Smooth muscle cell (in vitro differentiated cells): ENCODE measurements at regions not wholly inside any gene's neighbourhood (a gene's known extent, or its start where the extent isn't known, plus 50 kb on each side); places are given as distances from the start of the nearest gene placed in this dataset.

Source experiments
- DNase-seq: peaks from one replicate; lab custom pipeline; 2025; ENCODE audit not compliant: unreplicated experiment; lab: John Stamatoyannopoulos, UW
- H2AFZ ChIP-seq: fragments of 200-600 bp; sonication (generic); 2 replicates; pipeline ENCODE4 v1.6.0; 2016; ENCODE audit warnings: antibody characterized with exemption, low read depth, mild to moderate bottlenecking
- H3F3A ChIP-seq: fragments of 200-600 bp; sonication (generic); 2 replicates; pipeline ENCODE4 v1.6.0; 2017; ENCODE audit warnings: antibody characterized with exemption, low read depth
- H3K27ac ChIP-seq: fragments of 200-600 bp; sonication (generic); 2 replicates; pipeline ENCODE4 v1.5.1; 2016; ENCODE audit warnings: low read depth, mild to moderate bottlenecking
- H3K27me3 ChIP-seq: fragments of 200-600 bp; sonication (generic); 2 replicates; pipeline ENCODE4 v1.6.1; 2016; ENCODE audit warnings: low read depth, mild to moderate bottlenecking
- H3K36me3 ChIP-seq: fragments of 200-600 bp; sonication (generic); 2 replicates; pipeline ENCODE4 v1.5.1; 2016; ENCODE audit warnings: low read depth
- H3K4me1 ChIP-seq: fragments of 200-600 bp; sonication (generic); 2 replicates; pipeline ENCODE4 v1.5.1; 2016; ENCODE audit warnings: low read depth
- H3K4me2 ChIP-seq: fragments of 200-600 bp; sonication (generic); 2 replicates; pipeline ENCODE4 v1.6.0; 2016; ENCODE audit warnings: mild to moderate bottlenecking
- H3K4me3 ChIP-seq: fragments of 200-600 bp; sonication (generic); 2 replicates; pipeline ENCODE4 v1.5.1; 2016; ENCODE audit warnings: mild to moderate bottlenecking
- H3K79me2 ChIP-seq: fragments of 200-600 bp; sonication (generic); 2 replicates; pipeline ENCODE4 v1.6.0; 2016; ENCODE audit warnings: low read depth, mild to moderate bottlenecking
- H3K9ac ChIP-seq: fragments of 200-600 bp; sonication (generic); 2 replicates; pipeline ENCODE4 v1.6.0; 2016; ENCODE audit warnings: low read depth
- H3K9me3 ChIP-seq: fragments of 200-600 bp; sonication (generic); replicated peaks from 2 replicates; pipeline ENCODE4 v1.5.1; 2016; ENCODE audit warnings: low read depth
- H4K20me1 ChIP-seq: fragments of 200-600 bp; sonication (generic); 2 replicates; pipeline ENCODE4 v1.6.0; 2016; ENCODE audit warnings: low read depth
- WGBS: methylation state at CpG from one replicate; pipeline ENCODE4 v1.1.7; 2016; ENCODE audit warnings: low lambda C conversion rate; 5-methylcytosine and 5-hydroxymethylcytosine counted together
- TF ChIP-seq, protein P1 (sequence below): fragments of 200-600 bp; sonication (generic); IDR thresholded peaks from 2 replicates; pipeline ENCODE4 v1.5.1; 2017; ENCODE audit warnings: borderline replicate concordance, mild to moderate bottlenecking, antibody characterized with exemption; ENCODE audit not compliant: insufficient read depth, poor library complexity, severe bottlenecking

DNA sequence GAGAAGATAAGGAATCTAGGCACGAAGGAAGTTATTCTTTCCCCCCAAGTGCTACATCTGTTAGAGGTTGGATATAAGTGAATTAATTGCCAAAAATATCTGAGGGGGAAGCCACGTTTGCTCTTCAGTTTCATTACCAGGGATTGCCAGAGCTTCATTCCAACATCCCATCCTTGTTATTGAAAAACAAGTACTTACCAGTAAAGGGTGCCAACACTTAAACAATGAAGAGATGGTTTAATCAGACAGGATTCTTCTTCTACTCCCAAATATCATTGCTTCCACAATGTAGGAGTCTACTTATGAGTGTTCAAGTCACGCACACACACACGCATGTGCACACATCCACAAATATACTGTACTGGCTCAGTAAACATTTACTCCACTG is 312.4 kb downstream of the RPAP3 start:
- Histone ChIP-seq H3F3A (no peaks in the 10 kb centered on the region), H3K4me3 (no peak overlapping the region), H3K79me2 (no peaks in the 10 kb centered on the region), H3K9ac (no peak overlapping the region), H4K20me1 (no peaks in the 10 kb centered on the region), H3K4me1 (no peaks in the 10 kb centered on the region), H3K27ac (no peak overlapping the region), H3K4me2 (no peak overlapping the region), H3K27me3 (no peaks in the 10 kb centered on the region), H3K9me3 (no peaks in the 10 kb centered on the region), H3K36me3 (no peaks in the 10 kb centered on the region), H2AFZ (no peak overlapping the region)
- TF ChIP-seq, protein P1, sequence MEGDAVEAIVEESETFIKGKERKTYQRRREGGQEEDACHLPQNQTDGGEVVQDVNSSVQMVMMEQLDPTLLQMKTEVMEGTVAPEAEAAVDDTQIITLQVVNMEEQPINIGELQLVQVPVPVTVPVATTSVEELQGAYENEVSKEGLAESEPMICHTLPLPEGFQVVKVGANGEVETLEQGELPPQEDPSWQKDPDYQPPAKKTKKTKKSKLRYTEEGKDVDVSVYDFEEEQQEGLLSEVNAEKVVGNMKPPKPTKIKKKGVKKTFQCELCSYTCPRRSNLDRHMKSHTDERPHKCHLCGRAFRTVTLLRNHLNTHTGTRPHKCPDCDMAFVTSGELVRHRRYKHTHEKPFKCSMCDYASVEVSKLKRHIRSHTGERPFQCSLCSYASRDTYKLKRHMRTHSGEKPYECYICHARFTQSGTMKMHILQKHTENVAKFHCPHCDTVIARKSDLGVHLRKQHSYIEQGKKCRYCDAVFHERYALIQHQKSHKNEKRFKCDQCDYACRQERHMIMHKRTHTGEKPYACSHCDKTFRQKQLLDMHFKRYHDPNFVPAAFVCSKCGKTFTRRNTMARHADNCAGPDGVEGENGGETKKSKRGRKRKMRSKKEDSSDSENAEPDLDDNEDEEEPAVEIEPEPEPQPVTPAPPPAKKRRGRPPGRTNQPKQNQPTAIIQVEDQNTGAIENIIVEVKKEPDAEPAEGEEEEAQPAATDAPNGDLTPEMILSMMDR, result no peak
- 96% methylated on average over 4 of the region's 4 CpGs for WGBS
- DNase-seq, result no peak

DNA sequence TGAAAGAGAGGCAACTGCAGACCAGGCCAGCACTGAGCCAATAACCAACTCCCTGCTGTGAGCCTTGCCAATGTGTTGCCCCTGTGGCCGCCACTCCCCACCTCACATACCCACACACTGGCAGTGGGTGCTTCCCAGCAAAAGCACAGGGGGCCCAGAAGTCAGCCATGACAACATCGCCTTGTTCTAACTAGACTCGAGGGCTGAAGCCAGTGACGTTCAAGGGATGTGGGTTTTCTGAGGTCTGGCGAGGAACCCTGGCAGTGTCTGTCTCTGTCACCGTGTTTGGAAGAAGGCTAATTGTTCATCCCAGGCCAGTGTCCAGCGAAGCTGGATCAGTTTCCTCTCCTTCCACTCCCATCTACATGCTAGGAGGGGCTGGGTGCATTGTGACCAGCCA is 311.8 kb upstream of the AMIGO2 start:
- Histone ChIP-seq H3K9me3 (no peaks in the 10 kb centered on the region), H3K4me2 (no peak overlapping the region), H3K4me3 (no peak overlapping the region), H3K79me2 (no peaks in the 10 kb centered on the region), H3K9ac (no peak overlapping the region), H2AFZ (no peak overlapping the region), H3K27me3 (no peaks in the 10 kb centered on the region), H3K27ac (no peak overlapping the region), H3K4me1 (no peaks in the 10 kb centered on the region), H3F3A (no peaks in the 10 kb centered on the region), H4K20me1 (no peaks in the 10 kb centered on the region), H3K36me3 (no peaks in the 10 kb centered on the region)
- 95% methylated on average over 7 of the region's 7 CpGs for whole genome bisulfite sequencing
- TF ChIP-seq, protein P1, result no peak
- no peak for DNase-seq

DNA sequence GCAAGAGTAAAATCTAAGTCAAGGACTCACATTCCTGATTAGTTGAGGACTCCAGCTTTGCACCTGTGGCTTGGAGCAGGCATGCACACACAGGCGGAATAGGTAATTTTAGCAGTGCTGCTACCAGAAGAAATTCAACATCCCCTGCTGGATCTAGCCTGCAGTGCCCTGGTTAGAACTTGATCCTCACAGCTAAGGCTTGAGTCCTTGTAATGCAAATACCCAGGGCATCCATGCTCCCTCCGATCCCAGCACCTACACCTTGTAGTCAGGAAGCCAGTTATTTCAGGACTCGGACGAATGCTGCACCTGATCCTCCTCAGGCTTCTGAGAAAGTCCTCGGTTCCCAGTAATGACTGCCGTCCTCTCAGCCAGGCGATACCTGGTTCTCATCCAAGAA is 309.0 kb upstream of the AMIGO2 start:
- TF ChIP-seq, protein P1, result no peak
- no peak for DNase-seq
- H3K9ac ChIP-seq, result no peak overlapping the region
- H3K36me3 ChIP-seq, result no peaks in the 10 kb centered on the region
- no peaks in the 10 kb centered on the region for H3K79me2 ChIP-seq
- H3K9me3 ChIP-seq, result no peaks in the 10 kb centered on the region
- H3K4me2 ChIP-seq, result no peak overlapping the region
- no peaks in the 10 kb centered on the region for H4K20me1 ChIP-seq
- no peaks in the 10 kb centered on the region for H3F3A ChIP-seq
- peaks cover 3% of the 10 kb centered on the region for H3K4me1 ChIP-seq
- H3K4me3 ChIP-seq, result no peak overlapping the region
- H2AFZ ChIP-seq, result no peak overlapping the region
- 93% methylated on average over 7 of the region's 7 CpGs for WGBS
- no peak overlapping the region for H3K27ac ChIP-seq
- H3K27me3 ChIP-seq, result no peaks in the 10 kb centered on the region

DNA sequence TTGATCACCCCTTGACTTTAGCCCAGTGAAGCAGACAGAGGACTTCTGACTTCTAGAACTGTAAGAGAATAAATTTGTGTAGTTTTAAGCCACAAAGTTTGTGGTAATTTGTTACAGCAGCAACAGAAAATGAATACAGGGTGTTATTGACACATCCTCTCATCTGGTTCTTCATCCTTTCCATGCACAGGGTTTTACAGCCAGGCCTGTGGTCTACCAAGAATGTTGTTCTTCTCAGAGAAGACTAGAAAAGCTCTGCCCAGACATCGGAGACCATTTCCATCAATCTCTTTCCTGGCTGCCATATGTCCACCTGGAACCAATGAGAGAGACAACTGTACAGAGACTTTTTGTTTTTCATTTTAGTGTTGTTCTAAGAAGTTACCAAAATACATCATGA is 308.2 kb upstream of the AMIGO2 start:
- no peak overlapping the region for H3K27ac ChIP-seq
- no peak for DNase-seq

More for the DNA sequence above, 308.2 kb upstream of the AMIGO2 start:
- Histone ChIP-seq H3K36me3 (no peaks in the 10 kb centered on the region), H3F3A (no peaks in the 10 kb centered on the region), H3K4me3 (no peak overlapping the region), H3K9ac (no peak overlapping the region), H2AFZ (no peak overlapping the region), H3K4me1 (peaks cover 3% of the 10 kb centered on the region), H3K27me3 (no peaks in the 10 kb centered on the region), H3K79me2 (no peaks in the 10 kb centered on the region), H3K4me2 (no peak overlapping the region), H4K20me1 (no peaks in the 10 kb centered on the region), H3K9me3 (no peaks in the 10 kb centered on the region)
- WGBS, result 64% methylated on average over 1 of the region's 1 CpG
- TF ChIP-seq, protein P1, result no peak
